ENCODE measurements at regions not wholly inside any gene's neighbourhood (a gene's known extent, or its start where the extent isn't known, plus 50 kb on each side); places are given as distances from the start of the nearest gene placed in this dataset.

DNA sequence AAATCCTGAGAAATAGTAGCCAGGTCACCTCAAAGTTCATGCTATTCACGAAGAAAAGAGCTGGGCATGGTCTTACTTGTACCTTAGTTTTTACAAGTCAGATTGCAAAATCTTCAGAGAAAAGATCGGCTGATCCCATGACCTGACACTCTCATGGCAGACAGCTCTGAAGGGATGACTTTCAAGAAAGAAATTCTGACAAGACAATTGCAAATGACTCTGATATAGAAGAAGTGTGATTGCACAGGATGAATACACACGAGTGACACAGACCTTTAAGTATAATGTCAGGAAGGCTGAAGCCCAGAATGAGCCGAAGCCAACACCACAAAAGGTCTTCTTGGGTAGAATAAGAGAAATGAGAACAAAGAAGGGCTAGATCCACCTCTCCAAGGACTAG is 59.4 kb upstream of the DRD2 start:
- no peaks in the 10 kb centered on the region for H3K36me3 ChIP-seq (ENCODE audit: insufficient read depth, low read depth, low read length)
- no peak overlapping the region for H3K4me3 ChIP-seq (ENCODE audit: low read length)
- H3K27me3 ChIP-seq (ENCODE audit: insufficient read depth, low read length), result peaks cover 8% of the 10 kb centered on the region; the same call in 1 of the 2 replicates
- no peak overlapping the region for H3K9ac ChIP-seq (ENCODE audit: low read depth, low read length)
- peaks cover 18% of the 10 kb centered on the region for H3K4me1 ChIP-seq (ENCODE audit: insufficient read depth, low read length)
- no peak overlapping the region for H3K27ac ChIP-seq (ENCODE audit: low read length)
- H3K9me3 ChIP-seq (ENCODE audit: insufficient read depth, low read depth, low read length), result no peaks in the 10 kb centered on the region

DNA sequence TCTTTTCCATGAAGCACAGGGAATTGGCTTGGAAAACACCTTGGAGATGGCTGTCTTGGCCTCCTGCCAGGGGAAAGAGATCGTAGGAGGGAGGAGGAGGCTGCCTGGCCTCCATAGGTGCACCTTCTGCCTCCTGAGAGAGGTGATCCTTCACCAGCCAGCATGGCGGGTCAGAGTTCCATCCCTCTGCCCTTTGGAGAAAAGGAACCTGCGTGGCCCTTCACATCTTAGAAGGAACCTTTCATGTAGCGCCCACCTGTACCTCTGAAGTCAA is 58.2 kb upstream of the DRD2 start:
- no peak overlapping the region for H3K4me3 ChIP-seq (ENCODE audit: low read length)
- H3K9me3 ChIP-seq (ENCODE audit: insufficient read depth, low read depth, low read length), result no peaks in the 10 kb centered on the region
- H3K4me1 ChIP-seq (ENCODE audit: insufficient read depth, low read length), result peaks cover 5% of the 10 kb centered on the region; the same call in 1 of the 2 replicates
- H3K27me3 ChIP-seq (ENCODE audit: insufficient read depth, low read length), result no peaks in the 10 kb centered on the region
- H3K27ac ChIP-seq (ENCODE audit: low read length), result no peak overlapping the region
- no peak overlapping the region for H3K9ac ChIP-seq (ENCODE audit: low read depth, low read length)
- H3K36me3 ChIP-seq (ENCODE audit: insufficient read depth, low read depth, low read length), result no peaks in the 10 kb centered on the region

DNA sequence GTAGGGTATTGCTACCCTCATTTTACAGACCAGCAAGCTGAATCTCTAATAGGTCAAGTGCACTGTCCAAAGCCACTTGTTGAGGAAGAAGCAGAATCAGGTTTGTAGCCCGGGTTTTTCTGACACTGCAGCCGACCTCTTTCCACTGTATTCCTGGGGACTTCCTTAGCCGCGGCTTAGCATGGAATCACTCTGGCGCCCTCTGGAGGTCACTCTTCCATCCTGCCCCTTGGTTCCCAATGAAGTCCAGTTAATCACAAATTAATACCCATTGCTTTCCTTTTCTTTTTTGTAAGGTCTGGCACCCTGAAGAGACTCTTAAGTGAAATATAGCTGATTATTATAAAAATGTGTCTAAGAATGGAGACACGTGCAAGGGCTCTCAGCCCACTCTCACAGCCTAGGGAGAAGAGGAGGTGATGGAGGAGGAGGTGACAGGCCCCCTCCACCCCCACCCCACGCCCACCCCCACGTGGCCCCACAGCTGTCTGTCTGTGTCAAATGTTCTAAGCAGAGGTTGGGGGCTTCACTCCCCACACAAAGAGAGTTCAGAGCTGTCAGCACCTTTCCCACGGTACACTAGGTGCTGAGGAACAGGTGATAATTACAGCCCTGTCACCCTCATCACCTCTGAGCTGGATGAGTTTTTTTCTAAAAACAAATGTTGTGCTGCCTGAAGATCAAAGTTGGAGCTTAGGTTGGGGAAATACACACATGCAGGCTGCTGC is 57.7 kb upstream of the DRD2 start:
- Histone ChIP-seq H3K4me1 (ENCODE audit: insufficient read depth, low read length) (0 out of 2 replicates have a peak, but pooled peaks cover under 1% of the 10 kb centered on the region), H3K9ac (ENCODE audit: low read depth, low read length) (no peak overlapping the region), H3K4me3 (ENCODE audit: low read length) (no peak overlapping the region), H3K27me3 (ENCODE audit: insufficient read depth, low read length) (no peaks in the 10 kb centered on the region), H3K9me3 (ENCODE audit: insufficient read depth, low read depth, low read length) (no peaks in the 10 kb centered on the region), H3K27ac (ENCODE audit: low read length) (no peak overlapping the region), H3K36me3 (ENCODE audit: insufficient read depth, low read depth, low read length) (no peaks in the 10 kb centered on the region)

DNA sequence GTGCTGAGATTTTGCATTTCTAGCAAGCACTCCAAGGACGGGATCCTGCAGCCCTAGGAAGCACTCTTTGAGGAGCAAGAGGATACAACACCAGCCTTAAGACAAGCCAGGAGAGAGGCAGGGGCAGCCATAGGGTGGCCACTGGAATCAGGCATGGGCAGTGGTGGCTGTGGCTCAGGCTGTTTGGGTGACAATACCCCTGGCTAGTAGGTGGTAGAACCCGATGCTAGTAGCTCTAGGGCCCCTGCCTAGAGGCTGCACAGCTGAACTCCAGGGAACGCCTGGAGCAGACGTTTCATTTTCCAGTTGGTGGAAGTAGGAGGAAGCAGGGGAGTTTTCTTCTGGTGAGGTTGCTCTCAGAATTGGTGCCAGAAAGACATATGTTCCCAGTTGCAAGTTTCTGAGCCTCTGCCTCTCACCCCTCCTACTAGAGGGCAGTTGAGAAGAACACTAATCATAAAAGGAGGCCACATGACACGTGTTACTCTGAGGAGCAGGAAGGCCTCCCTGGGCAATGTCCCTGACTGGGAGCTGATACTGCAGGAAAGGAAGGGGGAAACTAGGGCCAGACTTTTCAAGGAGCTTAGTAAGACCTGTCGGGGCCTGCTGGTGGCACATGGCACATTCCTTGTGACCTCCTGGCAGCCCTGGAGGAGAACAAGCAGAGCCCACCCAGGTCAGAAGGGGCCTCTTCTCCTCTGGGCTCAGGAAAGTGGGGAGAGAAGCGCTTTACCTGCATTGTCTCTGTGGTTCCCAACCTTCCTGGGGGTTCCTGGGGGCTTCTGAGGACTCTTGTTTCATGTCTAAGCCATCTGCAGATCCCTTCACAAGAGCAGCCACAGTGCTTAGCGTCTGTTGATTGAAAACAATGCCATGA is 56.6 kb upstream of the DRD2 start:
- no peak overlapping the region for H3K27ac ChIP-seq (ENCODE audit: low read length)
- H3K36me3 ChIP-seq (ENCODE audit: insufficient read depth, low read depth, low read length), result no peaks in the 10 kb centered on the region
- no peak overlapping the region for H3K9ac ChIP-seq (ENCODE audit: low read depth, low read length)
- no peak overlapping the region for H3K4me3 ChIP-seq (ENCODE audit: low read length)
- no peaks in the 10 kb centered on the region for H3K9me3 ChIP-seq (ENCODE audit: insufficient read depth, low read depth, low read length)
- no peaks in the 10 kb centered on the region for H3K4me1 ChIP-seq (ENCODE audit: insufficient read depth, low read length)
- no peaks in the 10 kb centered on the region for H3K27me3 ChIP-seq (ENCODE audit: insufficient read depth, low read length)

GRCh38 chr11:113531083-113531482 is 55.9 kb upstream of the DRD2 start:
- H3K27me3 ChIP-seq (ENCODE audit: insufficient read depth, low read length), result no peaks in the 10 kb centered on the region
- no peaks in the 10 kb centered on the region for H3K36me3 ChIP-seq (ENCODE audit: insufficient read depth, low read depth, low read length)
- H3K27ac ChIP-seq (ENCODE audit: low read length), result no peak overlapping the region
- no peak overlapping the region for H3K9ac ChIP-seq (ENCODE audit: low read depth, low read length)
- no peak overlapping the region for H3K4me3 ChIP-seq (ENCODE audit: low read length)
- H3K4me1 ChIP-seq (ENCODE audit: insufficient read depth, low read length), result no peaks in the 10 kb centered on the region
- no peaks in the 10 kb centered on the region for H3K9me3 ChIP-seq (ENCODE audit: insufficient read depth, low read depth, low read length)

DNA sequence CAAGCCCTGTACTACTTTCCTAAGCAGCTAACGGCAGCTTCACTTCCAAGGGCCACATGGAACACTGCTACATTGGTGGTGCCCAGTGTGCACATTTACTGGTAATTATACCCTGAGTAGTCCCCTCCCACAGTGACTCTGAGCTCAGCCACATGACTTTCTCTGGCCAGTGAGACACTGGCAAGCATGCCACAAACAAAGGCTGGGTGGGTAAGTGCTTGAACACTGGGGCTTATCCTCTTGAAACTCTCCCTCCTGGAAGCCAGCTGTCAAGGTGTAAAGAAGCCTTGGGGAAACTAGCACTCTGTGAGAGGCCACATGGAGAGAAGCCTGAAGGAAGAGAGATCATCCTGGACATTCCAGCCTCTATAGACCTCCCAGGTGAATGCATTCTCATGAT is 54.4 kb upstream of the DRD2 start:
- H3K4me1 ChIP-seq (ENCODE audit: insufficient read depth, low read length), result no peaks in the 10 kb centered on the region
- no peak overlapping the region for H3K4me3 ChIP-seq (ENCODE audit: low read length)
- H3K27ac ChIP-seq (ENCODE audit: low read length), result no peak overlapping the region

GRCh38 chr11:113528982-113529381 is 53.8 kb upstream of the DRD2 start:
- H3K36me3 ChIP-seq (ENCODE audit: insufficient read depth, low read depth, low read length), result no peaks in the 10 kb centered on the region
- no peak overlapping the region for H3K9ac ChIP-seq (ENCODE audit: low read depth, low read length)
- H3K4me1 ChIP-seq (ENCODE audit: insufficient read depth, low read length), result no peaks in the 10 kb centered on the region
- no peaks in the 10 kb centered on the region for H3K27me3 ChIP-seq (ENCODE audit: insufficient read depth, low read length)
- no peak overlapping the region for H3K27ac ChIP-seq (ENCODE audit: low read length)
- H3K4me3 ChIP-seq (ENCODE audit: low read length), result no peak overlapping the region
- H3K9me3 ChIP-seq (ENCODE audit: insufficient read depth, low read depth, low read length), result no peaks in the 10 kb centered on the region

More for the DNA sequence above, 54.4 kb upstream of the DRD2 start:
- no peaks in the 10 kb centered on the region for H3K36me3 ChIP-seq (ENCODE audit: insufficient read depth, low read depth, low read length)
- H3K27me3 ChIP-seq (ENCODE audit: insufficient read depth, low read length), result no peaks in the 10 kb centered on the region
- no peak overlapping the region for H3K9ac ChIP-seq (ENCODE audit: low read depth, low read length)
- H3K9me3 ChIP-seq (ENCODE audit: insufficient read depth, low read depth, low read length), result no peaks in the 10 kb centered on the region

DNA sequence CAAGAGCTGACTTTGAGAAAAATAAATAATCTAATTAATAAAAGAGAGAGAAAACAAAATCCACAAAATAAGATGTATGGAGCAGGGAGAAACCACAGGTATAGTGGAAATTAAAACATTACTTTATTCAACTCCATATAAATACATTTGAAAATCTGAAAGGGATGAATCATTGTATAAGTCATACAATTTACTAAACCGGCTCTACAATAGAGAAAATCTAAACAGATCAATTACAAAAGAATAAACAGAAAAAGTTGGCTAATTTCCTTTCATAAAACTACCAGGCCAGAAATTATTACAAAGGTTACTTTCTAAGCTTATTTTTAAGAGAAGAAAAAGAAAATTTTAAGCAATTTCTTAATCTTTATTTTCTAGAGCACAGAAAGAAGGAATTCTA is 51.3 kb upstream of the DRD2 start:
- no peak overlapping the region for H3K4me3 ChIP-seq (ENCODE audit: low read length)
- H3K36me3 ChIP-seq (ENCODE audit: insufficient read depth, low read depth, low read length), result no peaks in the 10 kb centered on the region
- no peak overlapping the region for H3K27ac ChIP-seq (ENCODE audit: low read length)
- no peaks in the 10 kb centered on the region for H3K27me3 ChIP-seq (ENCODE audit: insufficient read depth, low read length)
- H3K9ac ChIP-seq (ENCODE audit: low read depth, low read length), result no peak overlapping the region
- H3K4me1 ChIP-seq (ENCODE audit: insufficient read depth, low read length), result no peaks in the 10 kb centered on the region
- H3K9me3 ChIP-seq (ENCODE audit: insufficient read depth, low read depth, low read length), result no peaks in the 10 kb centered on the region
